ENCODE measurements at regions not wholly inside any gene's neighbourhood (a gene's known extent, or its start where the extent isn't known, plus 50 kb on each side); places are given as distances from the start of the nearest gene placed in this dataset.

- intact Hi-C loops (cut with micrococcal nuclease; ENCODE audit: unreplicated experiment) = no loop called here
- ChIA-PET CTCF (no interaction called here), POLR2A (ENCODE audit: unreplicated experiment) (no interaction called here)
- Histone ChIP-seq H3K9me3 (ENCODE audit: insufficient read depth, low read depth) (no peaks in the 10 kb centered on the region), H3K36me3 (ENCODE audit: low read depth) (no peaks in the 10 kb centered on the region), H3K4me2 (no peak overlapping the region), H2AFZ (no peak overlapping the region), H4K20me1 (ENCODE audit: insufficient read depth) (no peaks in the 10 kb centered on the region), H3F3A (ENCODE audit: insufficient read depth, low read depth) (no peaks in the 10 kb centered on the region), H3K79me2 (ENCODE audit: low read depth) (no peaks in the 10 kb centered on the region), H3K27me3 (ENCODE audit: insufficient read depth, low read depth) (peaks cover 45% of the 10 kb centered on the region), H3K27ac (no peak overlapping the region), H3K4me3 (no peak overlapping the region), H3K4me1 (replicated peaks; ENCODE audit: insufficient read depth) (no peaks in the 10 kb centered on the region), H3K9me2 (ENCODE audit: insufficient read depth) (no peaks in the 10 kb centered on the region)
- TF ChIP-seq CTCF (conservative IDR thresholded peaks at IDR 0.05) = no peak
- TF ChIP-seq EZH2 (IDR thresholded peaks at IDR 0.05; ENCODE audit: low read depth) = no peak
- no TSS peak for BruUV-seq (replicated peaks)
- no peak for DNase-seq
Observed at GRCh38 chr19:28726533-28727479, 486.1 kb downstream of the UQCRFS1 start.

- POLR2A ChIA-PET (ENCODE audit: unreplicated experiment) = no interaction called here
- Histone ChIP-seq H3K9me3 (ENCODE audit: insufficient read depth, low read depth) (no peaks in the 10 kb centered on the region), H3F3A (ENCODE audit: insufficient read depth, low read depth) (no peaks in the 10 kb centered on the region), H3K4me3 (no peak overlapping the region), H3K27me3 (ENCODE audit: insufficient read depth, low read depth) (0 out of 2 replicates have a peak, but pooled peaks cover 5% of the 10 kb centered on the region), H3K4me2 (no peak overlapping the region), H3K9me2 (ENCODE audit: insufficient read depth) (no peaks in the 10 kb centered on the region), H4K20me1 (ENCODE audit: insufficient read depth) (no peaks in the 10 kb centered on the region), H2AFZ (no peak overlapping the region), H3K36me3 (ENCODE audit: low read depth) (no peaks in the 10 kb centered on the region), H3K79me2 (ENCODE audit: low read depth) (no peaks in the 10 kb centered on the region), H3K27ac (no peak overlapping the region), H3K4me1 (replicated peaks; ENCODE audit: insufficient read depth) (no peaks in the 10 kb centered on the region)
- intact Hi-C loops (cut with micrococcal nuclease; ENCODE audit: unreplicated experiment) = no loop called here
- CTCF ChIA-PET = no interaction called here
- no peak for DNase-seq
- TF ChIP-seq EZH2 (IDR thresholded peaks at IDR 0.05; ENCODE audit: low read depth) (no peak), CTCF (conservative IDR thresholded peaks at IDR 0.05) (no peak)
- no TSS peak for BruUV-seq (replicated peaks)
Observed at GRCh38 chr19:28718909-28719308, 494.0 kb downstream of the UQCRFS1 start.

- Histone ChIP-seq H2AFZ (no peak overlapping the region), H3F3A (ENCODE audit: insufficient read depth, low read depth) (no peaks in the 10 kb centered on the region), H4K20me1 (ENCODE audit: insufficient read depth) (no peaks in the 10 kb centered on the region), H3K27ac (no peak overlapping the region), H3K79me2 (ENCODE audit: low read depth) (no peaks in the 10 kb centered on the region), H3K9me3 (ENCODE audit: insufficient read depth, low read depth) (no peaks in the 10 kb centered on the region), H3K36me3 (ENCODE audit: low read depth) (no peaks in the 10 kb centered on the region), H3K4me3 (no peak overlapping the region), H3K9me2 (ENCODE audit: insufficient read depth) (no peaks in the 10 kb centered on the region), H3K4me1 (replicated peaks; ENCODE audit: insufficient read depth) (no peaks in the 10 kb centered on the region), H3K27me3 (ENCODE audit: insufficient read depth, low read depth) (0 out of 2 replicates have a peak, but pooled peaks cover 5% of the 10 kb centered on the region), H3K4me2 (no peak overlapping the region)
- intact Hi-C loops (cut with micrococcal nuclease; ENCODE audit: unreplicated experiment) = no loop called here
- BruUV-seq (replicated peaks) = no TSS peak
- TF ChIP-seq CTCF (conservative IDR thresholded peaks at IDR 0.05) = no peak
- TF ChIP-seq EZH2 (IDR thresholded peaks at IDR 0.05; ENCODE audit: low read depth) = no peak
- ChIA-PET POLR2A (ENCODE audit: unreplicated experiment) (no interaction called here), CTCF (no interaction called here)
- DNase-seq = no peak
Observed at GRCh38 chr19:28715157-28715556, 497.8 kb downstream of the UQCRFS1 start.

All from PC-9 (cell line).